WTC11 (cell line): ENCODE measurements at regions not wholly inside any gene's neighbourhood (a gene's known extent, or its start where the extent isn't known, plus 50 kb on each side); places are given as distances from the start of the nearest gene placed in this dataset.

Experiments used
- ATAC-seq: fragments of 200-7000 bp; cut with Tn5 transposase; 2 replicates; pipeline ENCODE4 v1.10.0; 2021; ENCODE audit warnings: mild to moderate bottlenecking, moderate library complexity
- CTCF ChIA-PET: fragments of 300-600 bp; sonication (Branson Sonifier 250); formaldehyde crosslinking; loops from one replicate; lab custom pipeline; 2021; ENCODE audit warnings: antibody characterized with exemption; lab: Charles Lee
- POLR2A ChIA-PET: fragments of 350-600 bp; sonication (Branson Sonifier 250); formaldehyde crosslinking; loops from one replicate; lab custom pipeline; 2021; ENCODE audit warnings: antibody characterized with exemption; lab: Charles Lee
- DNase-seq: peaks from one replicate; pipeline ENCODE4 v3.0.0; 2021; ENCODE audit warnings: low spot score
- H3K27ac Mint-ChIP-seq: 2 replicates; pipeline ENCODE4 v1.8.0; 2021; ENCODE audit warnings: mixed read lengths
- H3K27me3 Mint-ChIP-seq: 2 replicates; pipeline ENCODE4 v1.8.0; 2021; ENCODE audit warnings: low read depth, mild to moderate bottlenecking, moderate library complexity, mixed read lengths
- H3K36me3 Mint-ChIP-seq: 2 replicates; pipeline ENCODE4 v1.8.0; 2021; ENCODE audit warnings: mixed read lengths
- H3K4me1 Mint-ChIP-seq: 2 replicates; pipeline ENCODE4 v1.8.0; 2022; ENCODE audit warnings: mixed read lengths
- H3K4me3 Mint-ChIP-seq: 2 replicates; pipeline ENCODE4 v1.8.0; 2021; ENCODE audit warnings: mild to moderate bottlenecking, moderate library complexity, mixed read lengths
- H3K9me3 Mint-ChIP-seq: 2 replicates; pipeline ENCODE4 v1.8.0; 2021; ENCODE audit warnings: mixed read lengths
- ELF4 ChIP-seq: sonication (generic); formaldehyde crosslinking; IDR thresholded peaks from 2 replicates; pipeline ENCODE4 v1.8.1; 2022; ENCODE audit warnings: low read depth, mild to moderate bottlenecking, moderate library complexity, missing genetic modification reagents
- FOXK1 ChIP-seq: sonication (generic); formaldehyde crosslinking; IDR thresholded peaks from 2 replicates; pipeline ENCODE4 v1.8.0; 2022; ENCODE audit warnings: mild to moderate bottlenecking, moderate library complexity, missing genetic modification reagents
- JAZF1 ChIP-seq: fragments of 250-450 bp; sonication (Bioruptor Pico); IDR thresholded peaks from 2 replicates; pipeline ENCODE4 v1.9.0; 2021; ENCODE audit warnings: moderate library complexity, mild to moderate bottlenecking, inconsistent platforms
- JUN ChIP-seq: sonication (generic); formaldehyde crosslinking; IDR thresholded peaks from 2 replicates; pipeline ENCODE4 v1.8.0; 2023; ENCODE audit warnings: mild to moderate bottlenecking, missing genetic modification reagents
- MXD4 ChIP-seq: fragments of 250-450 bp; sonication (Bioruptor Pico); IDR thresholded peaks from 2 replicates; pipeline ENCODE4 v1.8.0; 2021; ENCODE audit warnings: mild to moderate bottlenecking, moderate library complexity, borderline replicate concordance
- MYBL2 ChIP-seq: sonication (generic); formaldehyde crosslinking; IDR thresholded peaks from 2 replicates; pipeline ENCODE4 v1.8.1; 2023; ENCODE audit warnings: mild to moderate bottlenecking, moderate library complexity, missing genetic modification reagents
- NR1H2 ChIP-seq: sonication (generic); formaldehyde crosslinking; IDR thresholded peaks from 2 replicates; pipeline ENCODE4 v1.9.0; 2021; ENCODE audit warnings: mild to moderate bottlenecking, moderate library complexity, missing genetic modification reagents
- TF ChIP-seq, protein P1 (sequence below): sonication (generic); formaldehyde crosslinking; IDR thresholded peaks from 2 replicates; pipeline ENCODE4 v1.8.0; 2022; ENCODE audit warnings: mild to moderate bottlenecking, missing genetic modification reagents
- TF ChIP-seq, protein P2 (sequence below): fragments of 250-450 bp; sonication (Bioruptor Pico); IDR thresholded peaks from 2 replicates; pipeline ENCODE4 v1.9.0; 2021; ENCODE audit warnings: mild to moderate bottlenecking, borderline replicate concordance
- TF ChIP-seq, protein P3 (sequence below): sonication (generic); formaldehyde crosslinking; IDR thresholded peaks from 2 replicates; pipeline ENCODE4 v1.8.1; 2022; ENCODE audit warnings: low read depth, missing genetic modification reagents, borderline replicate concordance
- TF ChIP-seq, protein P4 (sequence below): sonication (generic); formaldehyde crosslinking; IDR thresholded peaks from 2 replicates; pipeline ENCODE4 v1.8.1; 2023; ENCODE audit warnings: mild to moderate bottlenecking, missing genetic modification reagents
- TF ChIP-seq, protein P5 (sequence below): sonication (generic); formaldehyde crosslinking; IDR thresholded peaks from 2 replicates; pipeline ENCODE4 v1.8.0; 2022; ENCODE audit warnings: missing genetic modification reagents

DNA sequence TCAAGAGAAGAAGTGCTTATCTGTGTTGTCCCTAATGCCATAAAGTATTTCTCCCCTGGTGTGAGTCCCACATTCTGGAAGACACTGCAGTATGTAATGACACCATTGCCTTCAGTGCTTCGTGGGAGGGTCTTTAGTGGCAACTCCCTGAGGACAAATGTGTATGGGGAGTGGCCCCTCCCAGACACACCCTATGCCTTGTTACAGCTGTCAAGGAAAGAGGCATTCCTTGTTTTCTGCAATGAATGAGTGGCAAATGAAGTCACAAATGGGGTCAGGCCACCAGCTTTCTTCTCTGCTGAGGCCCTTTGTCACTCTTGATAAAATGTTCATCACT lies 183.2 kb downstream of the FGFR2 start (continued):
- TF ChIP-seq, protein P1, sequence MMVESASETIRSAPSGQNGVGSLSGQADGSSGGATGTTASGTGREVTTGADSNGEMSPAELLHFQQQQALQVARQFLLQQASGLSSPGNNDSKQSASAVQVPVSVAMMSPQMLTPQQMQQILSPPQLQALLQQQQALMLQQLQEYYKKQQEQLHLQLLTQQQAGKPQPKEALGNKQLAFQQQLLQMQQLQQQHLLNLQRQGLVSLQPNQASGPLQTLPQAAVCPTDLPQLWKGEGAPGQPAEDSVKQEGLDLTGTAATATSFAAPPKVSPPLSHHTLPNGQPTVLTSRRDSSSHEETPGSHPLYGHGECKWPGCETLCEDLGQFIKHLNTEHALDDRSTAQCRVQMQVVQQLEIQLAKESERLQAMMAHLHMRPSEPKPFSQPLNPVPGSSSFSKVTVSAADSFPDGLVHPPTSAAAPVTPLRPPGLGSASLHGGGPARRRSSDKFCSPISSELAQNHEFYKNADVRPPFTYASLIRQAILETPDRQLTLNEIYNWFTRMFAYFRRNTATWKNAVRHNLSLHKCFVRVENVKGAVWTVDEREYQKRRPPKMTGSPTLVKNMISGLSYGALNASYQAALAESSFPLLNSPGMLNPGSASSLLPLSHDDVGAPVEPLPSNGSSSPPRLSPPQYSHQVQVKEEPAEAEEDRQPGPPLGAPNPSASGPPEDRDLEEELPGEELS = no peak
- TF ChIP-seq, protein P2, sequence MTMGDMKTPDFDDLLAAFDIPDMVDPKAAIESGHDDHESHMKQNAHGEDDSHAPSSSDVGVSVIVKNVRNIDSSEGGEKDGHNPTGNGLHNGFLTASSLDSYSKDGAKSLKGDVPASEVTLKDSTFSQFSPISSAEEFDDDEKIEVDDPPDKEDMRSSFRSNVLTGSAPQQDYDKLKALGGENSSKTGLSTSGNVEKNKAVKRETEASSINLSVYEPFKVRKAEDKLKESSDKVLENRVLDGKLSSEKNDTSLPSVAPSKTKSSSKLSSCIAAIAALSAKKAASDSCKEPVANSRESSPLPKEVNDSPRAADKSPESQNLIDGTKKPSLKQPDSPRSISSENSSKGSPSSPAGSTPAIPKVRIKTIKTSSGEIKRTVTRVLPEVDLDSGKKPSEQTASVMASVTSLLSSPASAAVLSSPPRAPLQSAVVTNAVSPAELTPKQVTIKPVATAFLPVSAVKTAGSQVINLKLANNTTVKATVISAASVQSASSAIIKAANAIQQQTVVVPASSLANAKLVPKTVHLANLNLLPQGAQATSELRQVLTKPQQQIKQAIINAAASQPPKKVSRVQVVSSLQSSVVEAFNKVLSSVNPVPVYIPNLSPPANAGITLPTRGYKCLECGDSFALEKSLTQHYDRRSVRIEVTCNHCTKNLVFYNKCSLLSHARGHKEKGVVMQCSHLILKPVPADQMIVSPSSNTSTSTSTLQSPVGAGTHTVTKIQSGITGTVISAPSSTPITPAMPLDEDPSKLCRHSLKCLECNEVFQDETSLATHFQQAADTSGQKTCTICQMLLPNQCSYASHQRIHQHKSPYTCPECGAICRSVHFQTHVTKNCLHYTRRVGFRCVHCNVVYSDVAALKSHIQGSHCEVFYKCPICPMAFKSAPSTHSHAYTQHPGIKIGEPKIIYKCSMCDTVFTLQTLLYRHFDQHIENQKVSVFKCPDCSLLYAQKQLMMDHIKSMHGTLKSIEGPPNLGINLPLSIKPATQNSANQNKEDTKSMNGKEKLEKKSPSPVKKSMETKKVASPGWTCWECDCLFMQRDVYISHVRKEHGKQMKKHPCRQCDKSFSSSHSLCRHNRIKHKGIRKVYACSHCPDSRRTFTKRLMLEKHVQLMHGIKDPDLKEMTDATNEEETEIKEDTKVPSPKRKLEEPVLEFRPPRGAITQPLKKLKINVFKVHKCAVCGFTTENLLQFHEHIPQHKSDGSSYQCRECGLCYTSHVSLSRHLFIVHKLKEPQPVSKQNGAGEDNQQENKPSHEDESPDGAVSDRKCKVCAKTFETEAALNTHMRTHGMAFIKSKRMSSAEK (CRISPR knock-in tag) = no peak
- TF ChIP-seq MXD4 = no peak
- TF ChIP-seq JUN = no peak
- no peak for TF ChIP-seq MYBL2 (CRISPR knock-in tag)
- no peak for TF ChIP-seq ELF4 (CRISPR knock-in tag)
- TF ChIP-seq, protein P3, sequence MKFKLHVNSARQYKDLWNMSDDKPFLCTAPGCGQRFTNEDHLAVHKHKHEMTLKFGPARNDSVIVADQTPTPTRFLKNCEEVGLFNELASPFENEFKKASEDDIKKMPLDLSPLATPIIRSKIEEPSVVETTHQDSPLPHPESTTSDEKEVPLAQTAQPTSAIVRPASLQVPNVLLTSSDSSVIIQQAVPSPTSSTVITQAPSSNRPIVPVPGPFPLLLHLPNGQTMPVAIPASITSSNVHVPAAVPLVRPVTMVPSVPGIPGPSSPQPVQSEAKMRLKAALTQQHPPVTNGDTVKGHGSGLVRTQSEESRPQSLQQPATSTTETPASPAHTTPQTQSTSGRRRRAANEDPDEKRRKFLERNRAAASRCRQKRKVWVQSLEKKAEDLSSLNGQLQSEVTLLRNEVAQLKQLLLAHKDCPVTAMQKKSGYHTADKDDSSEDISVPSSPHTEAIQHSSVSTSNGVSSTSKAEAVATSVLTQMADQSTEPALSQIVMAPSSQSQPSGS (CRISPR knock-in tag) = no peak
- no peak for TF ChIP-seq NR1H2 (CRISPR knock-in tag)
- TF ChIP-seq, all 79 proteins: peak for 0

GRCh38 chr10:121416071-121416470 lies 182.2 kb downstream of the FGFR2 start:
- Mint-ChIP-seq H3K27ac (no peak overlapping the region), H3K9me3 (peaks cover 25% of the 10 kb centered on the region), H3K4me1 (peaks cover 7% of the 10 kb centered on the region), H3K4me3 (no peak overlapping the region), H3K36me3 (no peaks in the 10 kb centered on the region), H3K27me3 (no peaks in the 10 kb centered on the region)
- POLR2A ChIA-PET = no interaction called here
- DNase-seq (no peak), ATAC-seq (no peak)
- TF ChIP-seq, protein P4, sequence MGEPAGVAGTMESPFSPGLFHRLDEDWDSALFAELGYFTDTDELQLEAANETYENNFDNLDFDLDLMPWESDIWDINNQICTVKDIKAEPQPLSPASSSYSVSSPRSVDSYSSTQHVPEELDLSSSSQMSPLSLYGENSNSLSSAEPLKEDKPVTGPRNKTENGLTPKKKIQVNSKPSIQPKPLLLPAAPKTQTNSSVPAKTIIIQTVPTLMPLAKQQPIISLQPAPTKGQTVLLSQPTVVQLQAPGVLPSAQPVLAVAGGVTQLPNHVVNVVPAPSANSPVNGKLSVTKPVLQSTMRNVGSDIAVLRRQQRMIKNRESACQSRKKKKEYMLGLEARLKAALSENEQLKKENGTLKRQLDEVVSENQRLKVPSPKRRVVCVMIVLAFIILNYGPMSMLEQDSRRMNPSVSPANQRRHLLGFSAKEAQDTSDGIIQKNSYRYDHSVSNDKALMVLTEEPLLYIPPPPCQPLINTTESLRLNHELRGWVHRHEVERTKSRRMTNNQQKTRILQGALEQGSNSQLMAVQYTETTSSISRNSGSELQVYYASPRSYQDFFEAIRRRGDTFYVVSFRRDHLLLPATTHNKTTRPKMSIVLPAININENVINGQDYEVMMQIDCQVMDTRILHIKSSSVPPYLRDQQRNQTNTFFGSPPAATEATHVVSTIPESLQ (CRISPR knock-in tag) = no peak
- TF ChIP-seq JAZF1 (CRISPR knock-in tag) (no peak), FOXK1 (no peak)
- TF ChIP-seq, protein P5, sequence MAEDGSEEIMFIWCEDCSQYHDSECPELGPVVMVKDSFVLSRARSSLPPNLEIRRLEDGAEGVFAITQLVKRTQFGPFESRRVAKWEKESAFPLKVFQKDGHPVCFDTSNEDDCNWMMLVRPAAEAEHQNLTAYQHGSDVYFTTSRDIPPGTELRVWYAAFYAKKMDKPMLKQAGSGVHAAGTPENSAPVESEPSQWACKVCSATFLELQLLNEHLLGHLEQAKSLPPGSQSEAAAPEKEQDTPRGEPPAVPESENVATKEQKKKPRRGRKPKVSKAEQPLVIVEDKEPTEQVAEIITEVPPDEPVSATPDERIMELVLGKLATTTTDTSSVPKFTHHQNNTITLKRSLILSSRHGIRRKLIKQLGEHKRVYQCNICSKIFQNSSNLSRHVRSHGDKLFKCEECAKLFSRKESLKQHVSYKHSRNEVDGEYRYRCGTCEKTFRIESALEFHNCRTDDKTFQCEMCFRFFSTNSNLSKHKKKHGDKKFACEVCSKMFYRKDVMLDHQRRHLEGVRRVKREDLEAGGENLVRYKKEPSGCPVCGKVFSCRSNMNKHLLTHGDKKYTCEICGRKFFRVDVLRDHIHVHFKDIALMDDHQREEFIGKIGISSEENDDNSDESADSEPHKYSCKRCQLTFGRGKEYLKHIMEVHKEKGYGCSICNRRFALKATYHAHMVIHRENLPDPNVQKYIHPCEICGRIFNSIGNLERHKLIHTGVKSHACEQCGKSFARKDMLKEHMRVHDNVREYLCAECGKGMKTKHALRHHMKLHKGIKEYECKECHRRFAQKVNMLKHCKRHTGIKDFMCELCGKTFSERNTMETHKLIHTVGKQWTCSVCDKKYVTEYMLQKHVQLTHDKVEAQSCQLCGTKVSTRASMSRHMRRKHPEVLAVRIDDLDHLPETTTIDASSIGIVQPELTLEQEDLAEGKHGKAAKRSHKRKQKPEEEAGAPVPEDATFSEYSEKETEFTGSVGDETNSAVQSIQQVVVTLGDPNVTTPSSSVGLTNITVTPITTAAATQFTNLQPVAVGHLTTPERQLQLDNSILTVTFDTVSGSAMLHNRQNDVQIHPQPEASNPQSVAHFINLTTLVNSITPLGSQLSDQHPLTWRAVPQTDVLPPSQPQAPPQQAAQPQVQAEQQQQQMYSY (CRISPR knock-in tag) = no peak
- CTCF ChIA-PET = no interaction called here
